Forelimb muscle (tissue), 1 donor: ENCODE measurements at regions not wholly inside any gene's neighbourhood (a gene's known extent, or its start where the extent isn't known, plus 50 kb on each side); places are given as distances from the start of the nearest gene placed in this dataset.

Source experiments
- DNase-seq: peaks from one replicate; pipeline ENCODE4 v3.0.0-alpha.2; 2013; ENCODE audit warnings: low read depth

DNA sequence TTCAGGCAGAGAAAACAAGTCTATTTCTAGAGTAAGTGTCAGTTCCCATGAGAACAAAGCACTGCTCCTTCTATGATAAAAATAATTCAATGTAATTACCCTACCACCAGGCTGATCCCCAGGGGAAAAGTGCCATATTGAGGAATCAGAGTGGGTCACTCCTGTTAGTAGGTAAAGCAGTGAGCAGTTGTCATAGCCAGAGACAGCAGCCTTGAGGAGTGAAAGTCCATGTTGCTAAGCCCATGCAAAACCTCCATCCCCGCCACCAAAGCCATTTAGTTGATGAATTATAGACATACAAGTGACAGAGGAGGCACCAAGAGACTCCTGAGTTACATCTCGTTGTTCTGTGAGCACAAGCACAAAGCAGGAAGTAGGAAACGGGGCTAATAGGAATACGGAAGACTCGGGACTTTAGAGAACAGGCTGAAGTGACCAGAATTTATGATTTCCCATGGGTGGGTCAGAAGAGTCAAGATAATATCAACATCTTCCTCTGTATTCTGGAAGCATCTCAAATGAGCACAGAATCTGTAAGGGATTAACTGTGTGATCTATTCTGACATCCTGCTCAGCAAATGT, 197.9 kb downstream of the MAFB start:
- no peak for DNase-seq

DNA sequence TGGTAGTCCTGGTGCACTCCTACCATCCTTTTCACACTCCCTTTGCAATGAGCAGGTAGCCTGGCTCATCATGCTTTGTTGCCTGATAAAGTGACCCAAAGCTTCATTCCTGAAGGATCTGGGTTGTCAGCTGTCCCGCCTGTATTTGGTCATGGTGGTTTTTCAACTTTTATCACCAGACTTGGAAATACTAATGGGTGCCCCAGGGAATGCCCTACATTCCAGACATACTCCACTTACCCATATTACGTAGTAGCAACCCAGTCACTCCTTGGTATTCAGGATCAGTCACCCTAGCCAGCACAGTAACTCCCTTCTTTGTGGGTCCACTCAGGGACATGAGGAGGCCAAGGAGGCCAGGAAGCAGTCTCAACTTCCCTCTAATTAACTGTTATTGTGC, 199.2 kb downstream of the MAFB start:
- DNase-seq: no peak

DNA sequence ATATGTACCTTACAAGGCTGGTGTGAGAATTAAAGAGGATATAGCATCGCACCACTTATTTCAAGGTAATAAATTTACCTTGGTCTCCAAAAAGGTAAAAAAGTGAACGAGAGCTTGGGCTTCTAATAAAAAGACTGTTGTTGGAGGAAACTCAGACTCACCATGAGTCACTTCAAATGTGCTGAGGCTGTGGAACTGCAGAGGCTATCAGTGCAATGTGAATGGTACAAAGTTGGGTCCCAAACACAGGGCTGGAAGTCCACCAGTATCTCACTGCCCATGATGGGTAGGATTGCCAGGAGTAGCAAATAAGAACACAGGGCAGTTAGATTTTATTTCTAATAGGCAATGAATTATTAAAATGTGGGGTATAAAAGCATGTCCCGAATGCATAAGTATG, 200.6 kb downstream of the MAFB start:
- DNase-seq: no peak

DNA sequence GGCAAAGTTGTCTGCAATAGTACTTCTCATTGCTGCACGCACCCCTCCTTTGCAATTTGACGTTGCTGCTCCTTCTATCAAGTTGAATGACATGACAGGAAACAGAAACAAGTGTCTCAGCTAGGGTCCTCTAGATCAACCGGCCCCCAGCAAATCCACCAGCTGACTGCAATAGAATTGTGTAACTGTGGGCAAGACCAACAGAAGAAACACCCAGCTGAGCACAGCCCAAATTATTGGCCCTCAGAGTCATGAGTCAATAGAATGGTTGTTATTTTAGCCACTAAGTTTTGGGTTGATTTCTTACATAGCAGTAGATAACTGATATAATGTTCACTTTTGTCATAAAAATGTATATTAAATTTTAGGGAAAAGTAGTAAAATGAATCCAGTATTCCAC, 202.7 kb downstream of the MAFB start:
- DNase-seq: no peak

DNA sequence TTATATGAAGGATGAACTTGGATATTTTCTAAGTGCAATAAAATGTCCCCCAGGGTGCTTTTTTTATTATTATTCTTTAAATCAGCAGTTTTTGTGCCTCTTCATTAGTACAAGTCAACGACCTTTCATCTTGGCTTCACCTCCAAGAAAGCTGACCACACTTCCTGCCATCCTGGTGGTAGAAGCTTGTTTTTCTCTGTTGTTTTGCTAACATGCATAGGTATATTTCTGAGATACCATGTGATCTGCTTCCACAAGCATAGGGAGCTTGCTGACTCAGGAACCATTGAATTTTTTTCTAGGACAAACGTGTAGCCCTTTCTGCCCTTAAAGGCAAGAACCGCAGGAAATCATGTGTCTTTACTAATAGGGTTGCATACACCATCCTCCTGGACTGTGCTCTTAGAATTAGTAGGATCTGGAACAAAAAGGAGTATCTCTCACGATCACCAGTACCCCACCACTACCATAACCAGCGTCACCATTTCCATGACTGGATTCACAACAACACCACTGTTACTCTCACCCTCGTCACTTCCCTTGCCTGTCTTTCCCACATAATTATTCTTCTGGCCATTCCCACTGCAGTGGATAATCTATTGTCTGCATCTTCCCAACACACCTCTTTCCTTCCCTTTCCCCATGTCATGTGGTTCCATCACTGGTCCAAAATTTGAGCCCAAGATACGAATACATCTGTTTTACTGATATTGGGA, 207.1 kb downstream of the MAFB start:
- DNase-seq: no peak

DNA sequence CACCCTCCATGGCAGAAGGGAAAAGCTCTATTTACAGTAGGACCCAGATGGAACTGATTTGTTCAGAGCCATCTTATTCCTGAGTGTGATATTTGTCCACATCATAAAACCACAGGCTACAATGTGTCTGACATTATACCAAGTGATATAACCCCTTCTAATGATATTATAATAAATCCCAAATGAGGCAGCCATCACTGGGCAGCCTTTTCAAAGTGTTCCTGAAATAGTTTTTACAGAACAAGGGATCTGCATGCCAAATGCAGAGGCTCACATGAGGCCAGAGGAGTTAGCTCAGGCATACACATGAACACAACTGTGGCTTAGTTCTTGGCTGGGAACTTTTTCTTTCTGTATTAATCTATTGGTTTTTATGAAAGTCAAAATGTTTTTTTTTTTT, 207.7 kb downstream of the MAFB start:
- no peak for DNase-seq

DNA sequence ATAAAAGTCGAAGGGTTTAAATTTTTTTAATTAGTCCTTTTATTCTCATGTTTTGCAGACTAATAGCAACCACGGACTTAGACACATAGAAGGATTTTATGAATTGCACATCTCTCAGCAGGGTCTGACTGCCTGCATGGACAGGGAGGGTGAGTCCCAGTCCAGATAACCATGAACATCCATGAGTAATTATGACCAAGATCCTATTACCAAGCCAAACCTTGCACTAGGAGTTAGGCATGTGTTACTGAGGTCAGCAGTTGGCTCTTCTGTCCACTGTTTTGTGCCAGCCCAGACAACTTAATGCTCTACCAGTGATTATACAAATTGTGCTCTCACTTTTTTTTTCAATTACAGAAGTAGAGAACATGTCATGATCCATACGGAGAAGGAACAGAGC, 211.2 kb downstream of the MAFB start:
- no peak for DNase-seq

DNA sequence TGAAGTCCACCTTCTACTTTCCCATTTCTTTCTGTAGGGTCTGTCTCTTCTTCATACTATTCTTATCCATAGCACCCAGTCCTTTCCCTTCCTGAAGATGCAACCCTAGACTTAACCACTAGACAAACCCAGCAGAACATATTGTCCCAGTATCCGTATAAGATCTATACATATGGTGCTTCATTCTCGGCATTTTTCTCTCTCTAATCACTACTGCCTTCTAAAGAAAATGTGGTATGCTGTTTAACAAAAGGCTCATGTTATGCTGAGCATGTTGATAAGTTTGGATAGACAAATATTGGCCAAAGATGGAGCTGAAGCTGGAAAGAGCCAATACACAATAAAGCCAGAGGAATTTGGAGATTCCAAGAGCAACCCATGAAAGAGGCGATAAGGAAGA, 212.6 kb downstream of the MAFB start:
- no peak for DNase-seq

DNA sequence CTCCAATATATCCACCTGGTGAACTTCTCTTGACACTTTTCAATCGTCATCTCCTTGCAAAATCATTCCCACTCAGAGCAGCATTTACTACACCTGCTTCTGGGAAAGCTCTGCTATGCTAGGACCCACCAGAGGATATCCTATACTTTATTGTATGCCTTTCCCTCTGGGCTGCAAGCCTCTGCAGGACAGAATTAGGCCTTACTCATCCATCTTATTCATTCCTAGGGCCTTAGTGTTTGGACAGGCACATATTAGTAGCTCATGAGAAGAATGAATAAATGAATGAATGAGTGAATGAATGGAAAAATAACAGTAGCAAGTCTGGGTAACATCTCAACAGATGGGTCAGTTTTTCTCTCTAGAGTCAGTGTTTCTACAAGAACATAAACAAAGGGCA, 216.1 kb downstream of the MAFB start:
- no peak for DNase-seq

DNA sequence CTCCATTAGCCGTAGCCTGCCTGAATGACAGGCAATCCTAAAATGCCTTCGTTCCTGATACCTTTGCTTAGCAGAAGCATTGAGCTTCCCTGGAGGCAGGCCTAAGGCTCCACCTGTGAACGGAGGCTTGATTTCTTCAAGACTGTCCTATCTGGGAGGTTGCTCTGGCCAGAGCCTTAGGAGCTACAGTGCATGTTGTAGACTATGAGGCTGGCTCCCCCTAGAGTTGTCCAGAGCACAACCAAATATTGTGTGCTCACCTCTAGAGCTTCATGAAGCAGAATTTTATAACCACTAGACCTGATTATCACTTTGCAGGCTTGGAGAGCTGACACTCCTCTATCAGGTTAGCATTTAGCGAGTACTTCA, 217.8 kb downstream of the MAFB start:
- DNase-seq: no peak

DNA sequence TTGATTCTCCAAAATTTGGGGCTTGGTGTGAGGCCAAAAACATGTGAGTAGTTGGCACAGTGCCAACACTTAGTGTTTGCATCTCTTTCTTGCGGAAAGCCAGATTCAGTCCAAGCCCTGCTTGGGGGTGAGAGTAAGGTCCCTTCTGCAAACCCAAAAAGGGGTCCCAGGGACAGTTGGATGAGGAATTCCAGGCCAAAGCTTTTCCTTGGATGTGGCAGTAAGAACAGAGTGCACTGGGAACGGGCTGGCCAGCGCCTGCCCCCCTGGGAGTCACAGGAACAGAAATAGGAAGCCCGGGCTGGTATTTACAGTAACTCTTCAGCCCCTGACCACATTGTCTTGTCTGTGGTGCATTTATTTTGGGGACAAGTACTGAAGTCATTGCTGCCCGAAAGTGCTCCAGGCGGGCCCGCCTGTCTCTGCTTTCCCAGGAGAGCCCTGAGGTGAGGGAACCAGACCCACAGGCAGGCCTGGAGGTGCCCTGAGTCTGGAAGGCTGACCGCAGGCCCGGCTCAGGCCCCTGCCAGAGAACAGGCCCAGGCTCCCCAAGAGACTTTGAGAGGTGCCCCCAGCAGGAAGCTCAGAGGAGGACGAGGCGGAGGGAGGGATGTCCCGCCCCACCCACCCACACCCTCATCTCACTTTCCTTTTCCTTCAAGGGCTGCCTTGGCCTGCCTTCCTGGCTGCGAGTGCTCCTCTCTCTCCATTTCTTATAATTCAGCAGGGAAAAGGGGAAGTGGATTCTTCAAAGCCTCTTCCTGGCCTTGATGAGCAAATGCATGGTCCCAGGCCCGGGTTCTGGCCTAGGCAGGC, 218.4 kb downstream of the MAFB start:
- no peak for DNase-seq

DNA sequence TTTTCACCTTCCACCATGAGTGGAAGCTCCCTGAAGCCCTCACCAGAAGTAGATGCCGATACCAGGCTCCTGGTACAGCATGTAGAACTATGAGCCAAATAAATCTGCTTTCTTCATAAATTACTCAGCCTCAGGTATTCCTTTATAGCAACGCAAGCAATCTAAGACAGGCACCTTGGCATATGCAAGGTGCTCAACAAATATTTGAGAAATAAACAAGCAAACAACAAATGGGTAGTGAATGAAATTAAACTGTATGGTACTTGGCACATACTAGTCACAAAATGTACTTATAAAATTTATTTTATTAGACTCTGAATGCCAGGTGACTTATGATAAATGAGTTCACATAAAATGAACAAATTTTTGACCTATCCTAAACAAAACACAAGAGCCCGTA, 220.3 kb downstream of the MAFB start:
- no peak for DNase-seq

DNA sequence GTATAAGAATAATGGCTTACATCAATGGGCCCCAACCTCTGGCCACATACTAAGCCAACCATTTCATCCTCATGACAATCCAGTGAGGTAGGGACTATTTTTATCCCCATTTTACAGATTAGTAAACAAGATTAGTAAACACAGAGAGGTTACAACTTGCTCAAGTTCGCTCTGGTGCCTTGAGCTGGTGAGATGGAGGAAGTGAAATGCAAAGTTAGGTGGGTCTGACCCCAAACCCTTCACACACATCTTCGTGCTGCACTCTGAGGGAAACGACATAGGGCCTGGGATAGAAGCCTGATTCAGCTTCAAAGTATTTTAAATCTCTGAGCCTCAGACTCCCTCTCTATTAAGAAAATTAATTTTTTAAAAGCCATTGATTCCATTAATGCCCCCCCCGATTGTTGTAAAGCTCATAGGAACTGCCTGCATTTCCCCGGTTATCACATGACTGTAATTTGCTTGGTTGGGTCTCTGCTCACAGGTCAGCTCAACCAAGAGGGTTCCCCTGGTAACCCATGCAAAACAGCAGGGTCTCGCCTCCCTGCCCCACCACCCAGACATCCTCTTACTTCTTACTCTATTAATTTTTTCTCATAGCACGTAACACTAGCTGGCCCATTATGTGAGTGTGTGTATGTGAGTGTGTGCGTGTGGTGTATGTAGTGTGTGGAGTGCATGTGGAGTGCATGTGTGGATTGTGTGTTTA, 221.2 kb downstream of the MAFB start:
- DNase-seq: no peak

DNA sequence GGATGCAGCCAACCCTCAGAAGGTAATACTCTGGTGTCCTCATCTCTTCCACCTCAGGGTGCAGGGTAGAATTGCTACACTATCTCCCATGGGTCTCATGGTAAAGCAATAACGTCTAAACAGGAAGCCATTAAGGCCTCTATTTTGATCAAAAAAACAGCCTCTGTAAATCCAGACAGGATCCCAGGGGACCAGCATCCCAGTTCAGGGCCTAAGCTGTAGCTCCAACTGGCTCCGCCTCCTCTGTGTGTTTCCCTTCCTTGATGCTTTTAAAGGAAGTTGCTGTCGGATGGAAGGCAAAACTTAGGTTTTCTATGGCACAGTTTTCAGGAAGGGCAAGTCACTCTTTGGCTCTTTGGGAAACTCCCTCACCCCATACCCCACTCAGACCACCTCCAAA, 222.0 kb downstream of the MAFB start:
- no peak for DNase-seq

DNA sequence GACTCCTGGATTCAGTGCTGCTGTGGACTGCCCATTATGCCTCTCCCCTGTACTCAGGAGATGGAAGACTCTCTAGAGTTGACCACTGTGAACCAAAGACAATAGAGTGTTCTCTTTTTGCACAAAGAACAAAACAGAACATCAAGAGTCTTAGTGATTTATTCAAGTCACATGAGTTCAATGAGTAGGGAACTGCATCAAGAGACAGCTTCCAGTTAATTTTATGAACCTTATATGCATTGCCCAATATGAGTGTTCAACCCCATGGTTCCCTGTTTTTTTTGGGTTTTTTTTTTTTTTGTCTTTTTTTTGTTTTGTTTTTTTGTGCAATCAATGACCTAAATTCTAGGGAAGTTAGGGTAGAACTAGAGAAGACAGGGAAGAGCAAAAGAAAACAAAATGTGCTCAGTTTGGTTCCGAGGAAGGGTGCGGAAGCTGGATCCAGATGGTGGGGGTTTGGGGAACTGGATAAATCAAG, 224.3 kb downstream of the MAFB start:
- no peak for DNase-seq

DNA sequence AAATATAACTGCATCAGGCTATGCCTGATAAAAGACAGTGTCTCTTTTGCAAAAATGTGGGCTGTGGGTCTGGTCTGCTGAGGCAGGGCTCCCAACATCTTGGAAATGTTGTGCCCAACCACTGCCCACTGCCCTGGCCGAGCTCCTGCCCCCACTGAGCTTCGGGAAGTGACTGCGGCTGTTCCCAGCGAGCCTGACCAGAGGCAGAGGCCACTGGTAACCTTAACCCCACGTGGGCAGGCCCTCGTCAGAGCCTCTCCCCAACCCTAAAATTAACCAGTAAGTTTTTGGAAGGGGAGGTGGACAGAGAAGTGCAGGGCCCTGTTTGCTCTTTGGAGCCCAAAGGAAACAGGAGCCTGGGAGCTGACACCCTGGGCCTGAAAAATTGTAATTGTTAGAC, 225.9 kb downstream of the MAFB start:
- no peak for DNase-seq

DNA sequence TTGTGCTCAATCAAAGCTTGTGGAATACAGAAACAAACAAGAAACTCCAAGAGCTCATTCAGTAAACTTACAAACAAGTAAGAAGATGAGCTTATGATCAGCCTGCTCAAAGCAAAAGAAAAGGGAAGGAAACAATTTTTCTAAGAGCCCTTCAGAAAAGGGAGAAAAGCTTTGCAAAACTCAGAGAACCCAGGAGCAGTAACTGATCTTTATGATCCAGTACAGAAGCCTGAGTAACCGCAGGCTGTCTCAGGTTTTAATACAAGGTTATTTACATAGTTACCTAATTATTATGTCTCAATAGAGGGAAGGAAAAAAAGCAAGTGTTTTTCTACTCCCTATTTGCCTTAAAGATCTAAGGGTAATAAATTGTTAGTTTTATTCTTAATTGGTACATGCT, 226.5 kb downstream of the MAFB start:
- no peak for DNase-seq

DNA sequence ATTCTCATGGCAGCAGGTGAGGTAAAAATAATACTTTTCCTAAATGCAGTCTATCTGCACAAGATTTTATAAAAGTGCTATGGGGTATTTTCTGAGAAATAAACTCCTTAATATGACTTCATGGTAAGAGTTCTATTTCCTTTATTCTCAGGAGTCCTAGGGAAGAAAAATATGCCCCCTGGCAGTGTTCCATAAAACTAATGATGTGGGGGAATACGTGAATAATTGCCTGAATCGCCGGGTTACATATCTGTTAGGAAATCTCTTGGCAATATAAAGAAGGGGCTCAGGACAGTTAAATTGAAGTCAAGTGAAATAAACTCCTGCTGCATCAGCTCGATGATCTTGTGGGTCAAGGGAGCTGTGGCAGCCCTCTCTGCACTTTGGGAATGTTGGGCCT, 229.7 kb downstream of the MAFB start:
- no peak for DNase-seq

DNA sequence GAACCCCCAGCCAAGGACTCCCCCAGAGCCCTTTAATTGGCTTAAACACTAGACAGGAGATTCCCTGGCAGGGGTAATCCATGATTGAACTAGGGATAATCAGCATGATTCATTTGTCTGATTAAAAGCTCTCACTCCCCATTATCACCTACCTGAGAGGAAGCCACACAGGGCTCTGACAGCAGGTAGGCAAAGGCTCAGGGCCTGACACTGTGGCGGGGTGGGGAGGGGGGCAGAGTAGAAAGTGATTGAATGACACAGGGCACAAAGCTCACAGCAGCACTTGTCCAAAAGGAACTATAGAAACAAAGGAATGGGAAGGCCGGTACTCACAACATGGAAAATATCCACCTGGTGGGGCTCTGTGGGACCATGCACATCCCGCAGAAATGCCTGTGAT, 231.6 kb downstream of the MAFB start:
- DNase-seq: no peak

DNA sequence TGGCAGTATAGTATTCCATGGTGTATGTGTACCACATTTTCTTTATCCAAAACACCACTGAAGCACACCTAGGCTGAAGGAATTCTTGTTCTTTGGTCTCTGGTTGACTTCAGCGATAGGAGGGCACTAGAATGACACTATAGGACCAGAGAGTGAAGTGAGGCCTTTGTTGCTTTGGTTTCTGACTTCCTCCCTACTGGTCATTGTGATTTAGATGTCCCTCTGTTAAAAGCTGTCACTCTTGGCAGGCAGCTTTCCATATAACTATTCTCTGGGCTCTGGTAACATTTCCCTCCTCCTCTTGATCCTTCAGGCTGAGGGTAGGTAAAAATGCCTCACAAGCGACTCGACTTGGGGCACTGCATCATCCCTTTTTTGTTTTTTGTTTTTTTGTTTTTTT, 236.3 kb downstream of the MAFB start:
- no peak for DNase-seq

DNA sequence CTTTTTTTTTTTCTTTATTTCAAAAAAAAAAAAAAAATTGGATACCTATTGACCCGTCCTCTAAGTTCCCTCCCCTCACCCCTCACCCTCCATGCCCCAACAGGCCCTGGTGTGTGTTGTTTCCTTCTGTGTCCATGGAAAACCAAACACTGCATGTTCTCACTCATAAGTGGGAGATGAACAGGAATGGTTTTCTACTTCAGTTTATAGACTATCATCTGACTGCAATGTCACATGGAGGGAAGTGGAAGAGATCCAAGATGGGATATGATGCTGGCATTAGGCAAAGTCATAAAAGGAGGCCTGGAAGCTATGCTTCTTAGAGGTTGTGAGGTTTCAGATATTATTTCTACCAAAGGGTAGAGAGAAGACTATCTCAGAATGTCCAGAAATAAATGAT, 237.5 kb downstream of the MAFB start:
- no peak for DNase-seq

DNA sequence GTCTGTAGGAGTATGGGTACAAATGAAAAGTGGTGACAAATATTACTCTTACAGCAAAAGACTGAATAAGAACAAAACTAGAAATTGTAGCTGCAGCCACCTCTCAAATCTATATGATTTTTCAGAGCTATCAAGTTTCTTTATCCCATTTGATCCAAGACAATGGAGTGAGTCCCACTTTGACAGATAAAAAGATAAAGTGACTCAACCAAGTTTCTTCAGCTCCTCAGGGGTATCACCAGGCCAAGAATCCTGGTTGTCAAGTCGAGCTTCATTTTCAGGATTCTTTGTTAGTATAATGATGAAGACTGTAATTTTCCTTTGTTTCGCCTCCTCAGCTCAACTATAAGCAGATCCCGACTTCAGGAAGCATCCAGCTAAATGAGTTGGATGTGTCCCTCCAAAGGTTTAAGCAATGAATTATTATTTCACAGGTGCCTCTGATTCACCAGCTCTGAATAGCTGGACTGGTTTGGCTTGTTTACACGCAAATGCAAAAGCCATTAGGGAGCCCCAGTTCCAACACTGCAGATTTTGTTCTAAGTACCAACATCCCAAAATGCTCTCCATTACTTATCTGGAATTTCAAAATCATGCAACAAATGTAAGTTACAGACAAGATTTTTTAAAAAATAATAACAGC, 238.9 kb downstream of the MAFB start:
- DNase-seq: no peak
